ENCODE measurements at regions not wholly inside any gene's neighbourhood (a gene's known extent, or its start where the extent isn't known, plus 50 kb on each side); places are given as distances from the start of the nearest gene placed in this dataset.

DNA sequence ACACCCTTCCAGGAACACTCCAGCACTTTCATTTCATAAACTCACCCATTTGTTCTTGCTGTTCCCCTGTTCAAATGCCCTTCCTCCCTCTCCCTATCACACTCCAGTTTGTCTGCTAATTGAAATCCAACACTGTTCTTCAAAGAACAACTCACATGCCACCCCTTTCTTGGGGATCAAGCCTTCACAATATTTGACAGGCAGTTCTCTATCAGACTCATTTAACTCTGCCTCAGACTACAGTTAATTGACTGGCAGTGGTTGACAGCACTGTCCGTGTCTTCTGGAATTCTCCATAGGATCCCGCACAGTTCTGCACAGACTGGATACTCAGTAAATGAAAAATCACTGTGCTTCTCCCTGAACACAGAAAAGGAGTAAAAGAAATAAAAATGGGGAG is 87.8 kb downstream of the PMP22 start:
- no peak for DNase-seq (ENCODE audit: low spot score)

DNA sequence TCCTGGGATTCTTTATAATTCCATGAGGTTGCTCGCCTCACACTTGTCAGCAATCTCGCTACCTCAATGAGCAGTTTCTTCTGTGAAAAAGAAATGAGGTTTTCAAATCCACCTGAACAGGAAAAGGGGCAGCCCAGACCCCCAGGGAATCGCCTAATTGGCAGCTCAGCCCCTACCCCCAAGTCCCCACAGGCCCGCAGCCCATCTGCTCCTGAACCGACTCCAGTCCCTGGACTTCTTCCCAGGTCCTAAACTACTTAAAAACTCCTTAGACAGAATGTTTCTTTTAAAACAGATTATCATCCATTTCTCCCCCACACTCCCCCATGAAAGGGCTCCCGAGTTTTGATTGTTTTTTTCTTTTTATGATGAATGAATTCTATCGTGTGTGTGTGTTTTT is 89.8 kb downstream of the PMP22 start:
- no peak for DNase-seq (ENCODE audit: low spot score)

DNA sequence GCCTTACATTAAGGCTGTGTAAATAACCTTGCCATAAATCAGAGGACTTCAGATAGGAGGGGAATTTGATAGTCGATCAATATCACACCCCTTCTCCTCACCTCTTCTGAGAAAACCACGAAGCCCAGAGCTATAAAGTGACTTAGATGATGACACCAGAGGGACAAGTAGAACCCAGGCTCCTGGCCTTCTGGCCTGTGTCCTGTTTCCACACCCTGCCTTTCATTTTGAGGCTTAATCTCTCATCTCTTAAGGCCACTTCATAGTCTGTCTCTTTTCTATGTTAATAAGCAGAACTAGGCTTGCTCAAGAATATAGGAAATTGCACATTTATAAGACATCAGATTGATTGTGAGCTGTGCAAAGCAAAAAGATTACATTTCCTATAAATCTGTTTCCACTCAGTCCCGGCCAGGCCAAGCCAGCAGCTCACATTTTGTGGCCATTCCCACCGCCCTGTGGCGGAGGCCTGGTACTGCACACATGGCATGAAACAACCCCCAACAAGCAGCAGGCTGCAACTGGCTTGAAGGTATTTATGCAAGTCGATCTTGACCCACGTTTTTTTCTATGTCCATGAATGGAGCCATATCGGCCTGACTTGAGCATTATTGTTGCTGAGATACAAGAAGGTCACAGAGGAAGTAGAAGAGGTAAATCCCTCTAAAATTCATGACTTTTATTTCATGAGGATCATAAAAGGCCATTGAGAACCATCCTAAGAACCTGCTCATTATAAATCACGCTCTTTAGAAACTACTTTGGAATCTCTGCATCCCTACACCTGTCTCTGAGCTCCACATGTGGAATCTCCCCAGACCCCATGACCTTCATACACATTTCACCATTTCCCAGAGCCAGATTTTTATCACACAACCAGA is 93.7 kb downstream of the PMP22 start:
- DNase-seq (ENCODE audit: low spot score) = peak; percentile 88

DNA sequence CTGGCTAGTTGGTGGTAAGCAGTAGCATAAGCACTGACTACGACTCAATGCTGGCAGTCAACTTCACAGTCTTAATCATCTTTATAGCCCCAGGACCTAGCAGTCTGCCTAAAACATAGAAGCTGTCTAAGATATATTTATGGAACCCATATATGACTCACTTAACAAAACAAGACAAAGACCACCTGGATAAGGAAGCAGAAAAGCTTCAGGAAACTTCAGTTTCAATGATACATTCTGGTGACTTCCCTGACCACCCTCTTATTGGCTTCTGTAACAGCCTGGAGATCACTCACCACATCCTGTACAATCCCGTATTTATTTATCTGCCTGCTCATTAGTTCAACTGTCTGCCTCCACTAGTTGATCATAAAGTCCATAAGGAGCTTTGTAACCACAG is 95.5 kb downstream of the PMP22 start:
- DNase-seq (ENCODE audit: low spot score) = no peak

DNA sequence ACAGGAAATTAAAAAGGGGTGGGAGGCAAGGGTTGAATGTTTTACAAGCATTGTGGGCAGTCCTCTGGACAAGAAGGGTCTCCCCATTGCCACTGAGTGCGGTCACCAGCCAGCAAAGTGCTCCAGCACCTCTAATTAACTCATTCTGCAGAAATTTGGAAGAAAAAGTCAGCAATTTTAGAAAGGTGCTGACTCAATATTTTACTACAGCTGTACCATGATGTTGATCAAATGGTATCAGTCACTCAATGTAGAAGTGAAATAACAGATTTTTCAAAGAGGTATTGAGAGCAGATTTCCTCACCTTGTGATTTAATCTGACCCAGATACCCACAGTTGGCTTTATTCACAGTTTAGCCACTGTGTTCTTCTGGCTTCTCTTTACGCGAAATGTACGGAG is 96.7 kb downstream of the PMP22 start:
- no peak for DNase-seq (ENCODE audit: low spot score)

DNA sequence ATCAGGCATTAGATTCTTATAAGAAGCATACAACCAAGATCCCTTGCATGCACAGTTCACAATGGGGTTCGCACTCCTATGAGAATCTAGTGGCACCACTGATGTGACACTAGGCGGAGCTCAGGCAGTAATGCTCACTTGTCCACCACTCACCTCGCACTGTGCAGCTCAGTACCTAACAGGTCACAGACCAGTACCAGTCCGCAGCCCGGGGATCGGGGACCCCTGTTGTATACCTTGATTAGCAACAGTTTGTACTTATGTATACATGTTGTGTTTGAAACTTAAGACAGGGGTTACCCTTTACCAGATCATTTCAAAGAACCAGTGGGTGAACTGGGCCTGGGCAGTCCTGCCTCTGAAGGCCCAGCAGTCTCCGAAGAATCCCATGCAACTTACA is 103.7 kb downstream of the PMP22 start:
- no peak for DNase-seq (ENCODE audit: low spot score)

DNA sequence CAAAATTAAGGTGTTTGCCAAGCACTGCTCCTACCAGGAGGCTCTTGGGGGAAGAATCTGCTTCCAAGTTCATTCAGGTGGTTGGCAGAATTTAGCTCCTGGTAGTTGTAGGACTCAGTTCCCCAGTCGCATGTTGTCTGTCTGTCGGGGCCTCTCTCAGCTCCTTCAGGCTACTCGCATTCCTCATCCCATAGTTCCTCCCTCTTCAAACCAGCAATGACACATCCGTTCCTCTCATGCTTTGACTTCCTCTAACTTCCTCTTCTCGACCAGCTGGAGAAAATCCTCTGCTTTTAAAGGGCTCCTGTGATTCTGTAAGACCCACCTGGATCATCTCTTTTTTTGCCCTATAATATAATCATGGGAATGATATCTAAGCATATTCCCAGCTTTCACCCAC is 108.1 kb downstream of the PMP22 start:
- peak; percentile 59 for DNase-seq (ENCODE audit: low spot score)

DNA sequence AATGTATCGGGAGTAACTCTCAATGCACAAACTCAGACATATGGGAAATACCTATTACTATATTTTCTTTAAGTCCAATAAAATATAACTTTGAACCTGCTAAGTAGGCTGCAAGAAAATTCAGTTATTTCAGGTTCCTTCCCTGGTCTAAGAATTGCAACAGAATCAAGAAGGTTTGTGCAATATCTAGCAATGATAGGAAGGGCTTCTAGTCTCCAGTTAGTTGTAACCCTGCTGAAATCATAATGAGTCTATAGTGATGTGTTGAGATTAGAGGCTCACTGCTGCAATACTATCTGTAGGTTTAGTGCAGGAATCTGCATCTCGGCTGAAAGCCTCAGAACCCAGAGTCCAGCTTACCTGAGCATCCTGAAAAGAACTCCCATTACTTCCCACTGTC is 110.5 kb downstream of the PMP22 start:
- peak; percentile 17 for DNase-seq (ENCODE audit: low spot score)

DNA sequence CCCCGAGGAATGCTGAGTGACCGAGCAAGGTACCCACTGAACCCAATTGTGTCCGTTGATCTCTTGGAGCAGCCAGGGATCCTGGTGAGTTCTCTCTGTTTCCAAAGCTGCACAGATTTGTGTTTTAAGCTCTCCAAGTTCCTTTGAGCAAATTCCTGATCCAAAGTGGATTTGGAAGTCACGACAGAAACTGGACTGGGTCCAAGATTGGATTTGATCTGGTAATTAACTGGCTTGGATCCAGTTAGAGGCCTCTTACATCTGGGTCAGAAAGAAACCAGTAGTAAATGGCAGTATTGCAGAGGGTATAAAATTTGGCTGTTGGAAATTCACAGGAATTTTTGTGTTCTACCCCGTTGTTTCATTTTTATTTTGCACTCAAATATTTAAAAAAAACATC is 119.5 kb downstream of the PMP22 start:
- no peak for DNase-seq (ENCODE audit: low spot score)

DNA sequence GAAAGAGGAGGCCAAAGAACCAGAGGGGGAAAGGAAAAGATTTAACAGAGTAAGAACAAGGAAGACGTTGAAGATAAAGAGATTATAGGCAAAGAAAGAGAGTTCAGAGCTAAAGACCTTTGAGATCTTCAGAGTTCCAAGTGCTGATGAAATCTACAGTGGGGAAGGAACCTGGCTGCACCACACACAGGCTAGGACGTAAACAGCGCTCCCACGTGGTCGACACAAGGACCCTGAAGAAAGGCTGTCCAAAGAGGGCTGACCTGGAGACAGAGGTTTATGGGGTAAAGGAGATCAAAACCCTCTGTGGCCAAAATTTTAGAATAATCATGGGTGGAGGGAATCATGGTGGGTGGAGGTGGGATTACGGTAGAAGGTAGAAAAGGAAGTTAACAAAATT is 121.6 kb downstream of the PMP22 start:
- DNase-seq (ENCODE audit: low spot score) = no peak

DNA sequence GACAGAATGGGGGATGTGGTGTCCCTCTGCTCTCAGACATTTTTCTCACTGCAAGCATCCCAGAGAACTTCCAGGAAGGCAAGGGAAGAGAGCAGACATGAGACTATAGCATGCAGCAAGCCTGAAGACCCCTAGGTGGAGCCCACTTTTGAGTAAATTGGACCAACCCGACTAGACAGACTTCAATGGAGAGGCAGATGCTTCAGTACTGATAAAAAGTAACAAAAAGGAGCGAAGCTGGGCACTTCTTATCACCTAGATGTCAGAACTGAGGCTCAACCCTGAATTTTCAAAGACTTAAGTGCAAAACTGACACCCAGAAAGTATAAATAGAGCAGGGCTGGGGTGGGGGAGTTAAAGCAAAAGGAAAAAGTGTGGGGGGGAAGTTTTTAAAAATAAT is 130.8 kb downstream of the PMP22 start:
- DNase-seq (ENCODE audit: low spot score) = no peak

DNA sequence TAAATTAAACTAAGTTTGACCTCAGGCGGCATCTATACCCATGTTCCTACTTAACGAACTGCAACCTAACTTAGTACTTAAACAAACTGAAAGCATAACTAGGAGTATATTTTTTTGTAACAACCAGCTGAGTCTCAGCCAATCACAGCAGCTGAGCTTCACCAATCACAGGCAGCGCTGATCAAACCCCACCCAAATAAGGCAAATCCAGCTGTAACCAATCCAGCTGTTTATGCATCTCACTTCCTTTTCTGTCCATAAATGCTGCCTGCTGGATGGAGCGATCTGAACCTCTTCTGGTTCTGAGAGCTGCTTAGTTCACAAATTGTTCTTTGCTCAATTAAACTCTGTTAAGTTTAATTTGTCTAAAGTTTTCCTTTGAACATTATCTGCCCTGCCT is 131.3 kb downstream of the PMP22 start:
- no peak for DNase-seq (ENCODE audit: low spot score)

DNA sequence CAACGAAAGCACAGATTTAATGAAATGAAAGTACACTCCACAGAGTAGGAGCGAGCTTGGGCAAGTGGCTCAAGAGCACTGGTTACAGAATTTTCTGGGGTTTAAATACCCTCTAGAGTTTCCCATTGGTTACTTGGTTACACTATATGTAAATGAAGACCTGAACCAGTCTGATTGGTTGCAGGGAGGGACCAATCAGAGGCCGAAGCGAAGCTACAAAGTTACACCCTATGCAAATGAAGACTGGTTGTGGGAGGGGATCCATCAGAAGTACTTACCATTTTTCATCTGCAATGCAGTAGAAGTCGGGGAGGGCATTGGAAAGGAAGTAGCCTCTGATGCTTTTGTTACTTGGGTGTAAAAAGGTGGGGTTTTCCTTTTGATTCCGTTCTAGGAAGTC is 132.0 kb downstream of the PMP22 start:
- DNase-seq (ENCODE audit: low spot score) = no peak

DNA sequence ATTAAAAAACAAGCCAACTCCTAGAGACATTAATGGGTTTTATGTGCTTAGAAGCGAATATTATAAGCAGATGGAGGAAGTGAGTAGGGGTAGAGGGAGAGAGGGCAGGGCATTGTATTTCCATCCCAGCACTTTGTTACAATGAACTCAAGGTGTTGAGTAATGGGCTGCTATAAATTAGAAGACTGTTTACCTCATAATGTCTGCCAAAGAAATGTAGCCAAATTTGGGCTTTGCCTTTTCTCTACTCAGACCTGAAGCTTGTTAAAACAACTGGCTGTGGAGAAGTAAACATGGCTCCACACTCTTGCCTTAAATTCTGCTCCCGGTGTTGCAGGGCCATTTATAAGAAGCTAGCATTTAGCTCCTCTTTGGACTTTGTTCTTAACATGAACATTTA is 134.7 kb downstream of the PMP22 start:
- DNase-seq (ENCODE audit: low spot score) = no peak

DNA sequence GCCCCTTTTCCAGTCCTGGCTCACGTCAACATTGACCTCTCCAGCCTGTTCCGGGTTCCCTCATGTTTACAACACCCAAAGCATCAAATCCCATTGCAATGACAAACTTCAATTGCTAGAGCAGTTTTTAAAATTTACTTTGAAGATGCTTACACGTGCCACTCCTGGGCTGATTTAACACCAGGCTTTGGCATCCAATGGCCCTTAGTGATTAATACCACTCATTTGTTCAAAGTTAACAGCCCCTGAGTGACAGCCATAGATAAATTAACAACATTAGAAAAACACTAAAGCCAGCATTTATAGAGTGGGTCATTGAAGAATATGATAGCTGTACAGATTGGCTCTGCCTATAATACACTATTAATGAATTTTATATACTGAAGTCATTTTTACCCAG is 135.1 kb downstream of the PMP22 start:
- no peak for DNase-seq (ENCODE audit: low spot score)

DNA sequence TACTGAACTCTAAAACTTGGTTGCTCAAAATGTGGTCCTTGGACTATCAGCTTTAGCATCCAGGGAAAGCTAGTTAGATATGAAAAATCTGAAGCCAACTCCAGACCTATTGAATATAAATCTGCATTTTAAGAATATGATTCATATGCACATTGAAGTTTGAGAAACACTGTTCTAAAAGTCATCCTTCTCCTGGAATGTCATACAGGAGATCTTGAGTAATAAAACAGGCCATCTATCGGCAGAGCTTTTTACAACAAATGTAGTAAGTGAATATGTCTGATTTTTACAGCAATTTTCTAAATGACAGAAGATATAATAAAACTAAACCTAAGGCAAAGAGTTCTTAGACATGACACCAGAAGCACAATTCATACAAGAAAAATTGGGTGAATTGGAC is 140.4 kb downstream of the PMP22 start:
- DNase-seq (ENCODE audit: low spot score) = peak; percentile 22

DNA sequence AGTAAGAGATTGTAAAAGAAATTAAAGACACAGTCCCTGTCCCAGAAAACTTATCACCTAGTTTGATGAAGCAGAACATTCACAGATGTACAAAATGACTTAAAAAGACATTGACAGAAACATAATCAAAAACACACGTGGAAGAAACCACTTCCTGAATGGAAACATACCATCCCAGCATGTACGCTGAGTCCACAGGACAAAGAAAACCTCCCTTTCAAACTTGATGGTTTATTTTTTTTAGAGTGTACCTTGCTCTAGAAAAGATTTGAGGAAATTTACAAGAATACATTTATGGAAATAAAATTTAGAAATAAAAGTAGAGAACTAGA is 140.9 kb downstream of the PMP22 start:
- DNase-seq (ENCODE audit: low spot score) = no peak

DNA sequence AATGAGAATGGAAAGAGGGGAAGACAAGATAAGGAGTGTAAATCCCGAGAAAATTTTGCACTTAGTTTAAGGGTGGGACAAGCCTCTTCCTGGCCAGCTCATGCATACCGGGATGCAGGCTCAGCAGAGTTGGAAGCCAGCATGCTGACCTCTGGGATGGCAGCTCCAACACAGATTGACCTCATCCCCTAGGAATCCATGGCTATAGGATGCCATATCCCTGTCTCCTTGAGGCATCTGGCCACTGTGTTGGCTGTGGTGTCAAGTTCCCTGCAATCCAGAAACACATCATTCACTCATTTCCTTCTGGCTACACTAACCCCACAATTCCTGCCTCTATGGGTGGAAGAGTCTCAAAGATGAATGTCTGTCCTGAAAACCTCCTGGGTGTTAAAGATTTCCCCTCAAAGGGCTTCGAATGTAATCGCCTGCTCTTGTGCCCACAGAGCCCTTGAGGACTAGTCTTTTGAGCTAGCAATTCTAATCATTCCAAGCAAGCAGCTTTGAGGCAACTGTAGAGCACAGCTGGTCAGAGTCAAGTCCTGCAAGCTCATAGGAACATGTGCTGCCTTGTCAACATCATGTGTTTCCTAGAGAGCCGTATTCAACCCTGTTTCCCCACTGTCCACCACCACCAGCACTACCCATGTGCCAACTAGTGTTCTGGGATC is 141.4 kb downstream of the PMP22 start:
- DNase-seq (ENCODE audit: low spot score) = peak; percentile 78

DNA sequence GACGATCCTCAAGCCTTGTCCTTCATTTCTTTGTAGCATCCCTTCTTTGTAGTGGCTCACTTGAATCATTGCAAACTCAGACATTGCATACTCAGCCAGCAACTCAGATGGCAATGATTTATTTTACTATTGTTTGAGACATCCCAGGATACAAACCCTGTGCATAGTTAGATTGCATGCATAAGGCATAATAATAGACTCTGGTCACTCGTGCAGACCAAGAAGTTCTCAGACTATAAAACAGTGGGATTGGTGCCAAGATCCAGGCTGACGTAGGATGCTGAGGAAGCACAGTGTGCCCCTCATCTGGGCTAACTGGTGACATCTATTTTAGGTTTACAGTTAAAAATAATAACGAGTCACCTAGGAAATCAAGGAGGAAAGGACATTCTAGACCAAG is 142.3 kb downstream of the PMP22 start:
- DNase-seq (ENCODE audit: low spot score) = no peak

DNA sequence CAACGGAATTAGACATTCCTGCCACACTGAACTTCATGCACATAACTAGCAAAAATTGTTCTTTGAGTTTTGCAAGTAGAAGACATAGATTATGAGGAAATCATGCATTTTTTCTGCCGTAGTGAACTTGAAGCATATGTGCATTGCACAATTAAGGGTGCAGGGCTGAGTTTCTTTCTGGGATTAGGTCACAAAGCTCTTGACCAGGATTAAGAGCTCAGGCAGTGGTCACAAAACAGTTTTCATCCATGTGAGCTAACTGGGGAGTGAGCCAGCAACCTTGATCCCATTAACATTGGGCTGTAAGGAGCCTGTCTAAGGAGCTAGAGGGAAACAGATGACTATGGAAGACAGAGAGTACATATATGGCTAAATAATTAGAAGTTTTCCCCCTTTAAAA is 143.7 kb downstream of the PMP22 start:
- DNase-seq (ENCODE audit: low spot score) = peak; percentile 31

DNA sequence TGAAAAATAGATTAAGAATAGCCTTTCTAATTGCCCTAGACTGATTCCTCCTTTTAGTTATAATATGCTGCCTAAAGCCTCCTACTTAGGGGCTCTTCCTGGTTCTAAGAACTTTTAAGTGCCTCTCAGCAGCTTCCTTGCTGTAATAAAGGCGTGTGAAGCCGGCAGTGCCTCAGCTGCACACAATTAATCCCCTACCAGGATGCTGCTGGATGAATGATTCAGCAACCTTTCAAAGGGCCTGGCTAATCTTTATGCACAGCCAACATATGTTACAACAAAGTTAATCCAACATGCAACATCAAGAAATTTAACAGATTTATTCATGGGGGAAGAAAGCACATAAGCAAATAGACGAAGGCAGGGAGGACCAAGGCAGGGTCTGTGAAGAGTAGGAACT is 145.2 kb downstream of the PMP22 start:
- peak; percentile 23 for DNase-seq (ENCODE audit: low spot score)

DNA sequence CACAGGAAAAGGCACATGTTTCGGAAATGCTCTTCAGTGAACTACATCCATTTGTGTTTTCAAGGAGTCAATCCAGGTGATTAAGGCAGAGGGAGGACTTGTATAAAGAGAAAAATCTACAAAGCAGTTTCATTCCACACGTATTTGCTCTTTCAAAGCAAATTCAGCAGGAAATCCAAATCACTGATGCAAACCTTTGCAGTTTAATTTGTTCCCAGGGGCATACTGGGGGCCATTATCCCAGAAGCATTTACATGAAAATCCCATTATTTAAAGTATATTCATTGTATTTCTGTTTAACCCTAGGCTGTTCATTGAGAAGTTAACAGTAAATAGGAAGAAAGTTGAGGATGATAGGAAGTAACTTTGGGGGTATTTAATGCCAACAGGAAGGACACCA is 147.9 kb downstream of the PMP22 start:
- DNase-seq (ENCODE audit: low spot score) = no peak

DNA sequence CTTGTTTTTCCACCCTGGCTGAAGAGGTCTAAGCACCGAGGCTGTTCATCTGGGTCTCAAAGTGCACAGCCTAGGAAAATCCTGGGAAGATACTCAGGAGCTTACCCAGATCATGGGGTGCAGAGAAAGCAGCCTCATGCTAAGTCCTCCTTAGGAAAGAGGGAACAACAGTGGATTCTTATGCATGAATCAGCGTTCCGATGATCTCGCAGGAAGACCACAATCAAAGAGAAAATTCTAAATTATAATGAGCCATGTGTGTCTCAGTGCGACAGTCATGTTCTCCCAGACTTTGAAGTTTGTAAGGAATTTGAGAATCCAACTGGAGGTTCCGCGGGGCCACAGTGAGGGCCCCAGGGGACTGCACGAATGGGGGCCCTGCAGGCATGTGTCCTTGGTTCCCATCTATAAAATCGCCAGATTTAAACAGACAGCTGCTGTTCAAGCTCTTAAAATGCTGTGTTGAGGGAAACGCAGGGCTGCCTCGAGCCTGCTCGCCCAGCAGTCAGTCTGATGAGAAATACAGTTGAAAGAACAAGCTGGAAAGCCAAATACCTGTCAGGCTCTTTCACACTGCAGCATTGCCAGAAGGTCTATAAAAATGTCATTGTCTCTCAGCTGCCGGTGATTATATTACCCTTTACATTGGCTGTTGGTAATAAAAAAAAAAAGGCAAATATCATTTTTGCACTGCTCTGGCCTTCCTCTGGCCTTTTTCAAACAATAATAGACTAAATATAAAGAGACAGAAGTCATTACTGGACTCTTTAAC is 152.1 kb downstream of the PMP22 start:
- DNase-seq (ENCODE audit: low spot score) = peak; percentile 42

Measured in GM03348 (cell line).